ENCODE measurements at regions not wholly inside any gene's neighbourhood (a gene's known extent, or its start where the extent isn't known, plus 50 kb on each side); places are given as distances from the start of the nearest gene placed in this dataset.

DNA sequence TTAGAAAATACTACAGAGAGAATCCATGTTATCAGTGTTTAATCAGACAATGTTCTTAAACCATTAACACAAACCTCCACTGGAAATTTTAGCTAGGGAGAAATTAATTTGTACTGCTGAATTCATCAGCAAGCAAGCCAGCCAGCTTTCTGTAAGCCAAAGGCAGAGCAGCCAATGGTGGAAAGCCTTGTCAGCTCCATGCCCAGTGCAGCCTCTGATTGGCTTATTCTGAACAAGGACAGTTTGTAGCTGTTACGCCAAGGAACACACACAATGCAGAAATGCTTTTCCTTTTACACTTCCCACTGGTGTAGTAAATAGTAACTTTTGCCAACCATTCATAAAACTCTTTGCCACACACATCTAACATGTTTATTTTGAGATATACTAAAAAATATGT lies 265.0 kb downstream of the TENT5A start:
- no peak for TF ChIP-seq CTCF (conservative IDR thresholded peaks at IDR 0.05; ENCODE audit: low read depth in 2 of 2)
- no peak for TF ChIP-seq EZH2phosphoT487 (IDR thresholded peaks at IDR 0.05; ENCODE audit: unreplicated experiment)
- no peak for TF ChIP-seq CREB1 (CRISPR knock-in tag; IDR thresholded peaks at IDR 0.05; ENCODE audit: low read depth)
- no peak for TF ChIP-seq POLR2AphosphoS5 (IDR thresholded peaks at IDR 0.05; ENCODE audit: low read depth)
- TF ChIP-seq, protein P1, sequence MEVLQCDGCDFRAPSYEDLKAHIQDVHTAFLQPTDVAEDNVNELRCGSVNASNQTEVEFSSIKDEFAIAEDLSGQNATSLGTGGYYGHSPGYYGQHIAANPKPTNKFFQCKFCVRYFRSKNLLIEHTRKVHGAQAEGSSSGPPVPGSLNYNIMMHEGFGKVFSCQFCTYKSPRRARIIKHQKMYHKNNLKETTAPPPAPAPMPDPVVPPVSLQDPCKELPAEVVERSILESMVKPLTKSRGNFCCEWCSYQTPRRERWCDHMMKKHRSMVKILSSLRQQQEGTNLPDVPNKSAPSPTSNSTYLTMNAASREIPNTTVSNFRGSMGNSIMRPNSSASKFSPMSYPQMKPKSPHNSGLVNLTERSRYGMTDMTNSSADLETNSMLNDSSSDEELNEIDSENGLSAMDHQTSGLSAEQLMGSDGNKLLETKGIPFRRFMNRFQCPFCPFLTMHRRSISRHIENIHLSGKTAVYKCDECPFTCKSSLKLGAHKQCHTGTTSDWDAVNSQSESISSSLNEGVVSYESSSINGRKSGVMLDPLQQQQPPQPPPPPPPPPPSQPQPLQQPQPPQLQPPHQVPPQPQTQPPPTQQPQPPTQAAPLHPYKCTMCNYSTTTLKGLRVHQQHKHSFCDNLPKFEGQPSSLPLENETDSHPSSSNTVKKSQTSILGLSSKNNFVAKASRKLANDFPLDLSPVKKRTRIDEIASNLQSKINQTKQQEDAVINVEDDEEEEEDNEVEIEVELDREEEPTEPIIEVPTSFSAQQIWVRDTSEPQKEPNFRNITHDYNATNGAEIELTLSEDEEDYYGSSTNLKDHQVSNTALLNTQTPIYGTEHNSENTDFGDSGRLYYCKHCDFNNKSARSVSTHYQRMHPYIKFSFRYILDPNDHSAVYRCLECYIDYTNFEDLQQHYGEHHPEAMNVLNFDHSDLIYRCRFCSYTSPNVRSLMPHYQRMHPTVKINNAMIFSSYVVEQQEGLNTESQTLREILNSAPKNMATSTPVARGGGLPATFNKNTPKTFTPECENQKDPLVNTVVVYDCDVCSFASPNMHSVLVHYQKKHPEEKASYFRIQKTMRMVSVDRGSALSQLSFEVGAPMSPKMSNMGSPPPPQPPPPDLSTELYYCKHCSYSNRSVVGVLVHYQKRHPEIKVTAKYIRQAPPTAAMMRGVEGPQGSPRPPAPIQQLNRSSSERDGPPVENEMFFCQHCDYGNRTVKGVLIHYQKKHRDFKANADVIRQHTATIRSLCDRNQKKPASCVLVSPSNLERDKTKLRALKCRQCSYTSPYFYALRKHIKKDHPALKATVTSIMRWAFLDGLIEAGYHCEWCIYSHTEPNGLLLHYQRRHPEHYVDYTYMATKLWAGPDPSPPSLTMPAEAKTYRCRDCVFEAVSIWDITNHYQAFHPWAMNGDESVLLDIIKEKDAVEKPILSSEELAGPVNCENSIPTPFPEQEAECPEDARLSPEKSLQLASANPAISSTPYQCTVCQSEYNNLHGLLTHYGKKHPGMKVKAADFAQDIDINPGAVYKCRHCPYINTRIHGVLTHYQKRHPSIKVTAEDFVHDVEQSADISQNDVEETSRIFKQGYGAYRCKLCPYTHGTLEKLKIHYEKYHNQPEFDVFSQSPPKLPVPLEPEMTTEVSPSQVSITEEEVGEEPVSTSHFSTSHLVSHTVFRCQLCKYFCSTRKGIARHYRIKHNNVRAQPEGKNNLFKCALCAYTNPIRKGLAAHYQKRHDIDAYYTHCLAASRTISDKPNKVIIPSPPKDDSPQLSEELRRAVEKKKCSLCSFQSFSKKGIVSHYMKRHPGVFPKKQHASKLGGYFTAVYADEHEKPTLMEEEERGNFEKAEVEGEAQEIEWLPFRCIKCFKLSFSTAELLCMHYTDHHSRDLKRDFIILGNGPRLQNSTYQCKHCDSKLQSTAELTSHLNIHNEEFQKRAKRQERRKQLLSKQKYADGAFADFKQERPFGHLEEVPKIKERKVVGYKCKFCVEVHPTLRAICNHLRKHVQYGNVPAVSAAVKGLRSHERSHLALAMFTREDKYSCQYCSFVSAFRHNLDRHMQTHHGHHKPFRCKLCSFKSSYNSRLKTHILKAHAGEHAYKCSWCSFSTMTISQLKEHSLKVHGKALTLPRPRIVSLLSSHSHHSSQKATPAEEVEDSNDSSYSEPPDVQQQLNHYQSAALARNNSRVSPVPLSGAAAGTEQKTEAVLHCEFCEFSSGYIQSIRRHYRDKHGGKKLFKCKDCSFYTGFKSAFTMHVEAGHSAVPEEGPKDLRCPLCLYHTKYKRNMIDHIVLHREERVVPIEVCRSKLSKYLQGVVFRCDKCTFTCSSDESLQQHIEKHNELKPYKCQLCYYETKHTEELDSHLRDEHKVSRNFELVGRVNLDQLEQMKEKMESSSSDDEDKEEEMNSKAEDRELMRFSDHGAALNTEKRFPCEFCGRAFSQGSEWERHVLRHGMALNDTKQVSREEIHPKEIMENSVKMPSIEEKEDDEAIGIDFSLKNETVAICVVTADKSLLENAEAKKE (CRISPR knock-in tag; IDR thresholded peaks at IDR 0.05) = no peak

Data from GM23338 (cell line).